ENCODE measurements at regions not wholly inside any gene's neighbourhood (a gene's known extent, or its start where the extent isn't known, plus 50 kb on each side); places are given as distances from the start of the nearest gene placed in this dataset.

GRCh38 chr1:17953921-17954320 lies 153.7 kb upstream of the IGSF21 start:
- TF ChIP-seq EP300 (IDR thresholded peaks at IDR 0.05), result no peak
- no peak for TF ChIP-seq POLR2A (IDR thresholded peaks at IDR 0.05)
- TF ChIP-seq CTCF (IDR thresholded peaks at IDR 0.05), result no peak

Data from tibial nerve (tissue), 4 donors.